ENCODE measurements at regions not wholly inside any gene's neighbourhood (a gene's known extent, or its start where the extent isn't known, plus 50 kb on each side); places are given as distances from the start of the nearest gene placed in this dataset.

DNA sequence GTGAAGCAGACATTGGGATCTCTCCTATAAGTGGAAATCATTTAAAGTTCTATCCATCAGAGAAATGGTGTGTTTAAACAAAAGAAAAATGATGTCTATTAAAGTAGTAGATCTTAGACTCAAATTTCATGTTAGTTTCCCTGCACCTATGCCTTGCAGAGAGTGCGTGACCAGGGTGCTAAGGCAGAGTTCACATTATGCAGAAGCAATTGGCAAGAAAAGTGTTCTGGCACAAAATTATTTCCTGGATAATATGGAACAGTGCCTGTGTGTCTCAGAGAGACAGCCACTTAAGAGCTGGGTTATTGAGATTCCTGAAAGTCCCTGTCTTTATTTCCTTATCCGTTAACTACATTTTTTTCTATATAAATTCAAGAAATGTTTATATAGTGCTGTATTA is 457.0 kb downstream of the CDH8 start:
- no peak overlapping the region for H3K4me3 ChIP-seq
- H3K27ac ChIP-seq: no peak overlapping the region
- DNase-seq (ENCODE audit: low spot score): no peak
- H3K36me3 ChIP-seq: no peaks in the 10 kb centered on the region
- no peaks in the 10 kb centered on the region for H3K9me3 ChIP-seq
- no peaks in the 10 kb centered on the region for H3K4me1 ChIP-seq
- TF ChIP-seq, protein P1, sequence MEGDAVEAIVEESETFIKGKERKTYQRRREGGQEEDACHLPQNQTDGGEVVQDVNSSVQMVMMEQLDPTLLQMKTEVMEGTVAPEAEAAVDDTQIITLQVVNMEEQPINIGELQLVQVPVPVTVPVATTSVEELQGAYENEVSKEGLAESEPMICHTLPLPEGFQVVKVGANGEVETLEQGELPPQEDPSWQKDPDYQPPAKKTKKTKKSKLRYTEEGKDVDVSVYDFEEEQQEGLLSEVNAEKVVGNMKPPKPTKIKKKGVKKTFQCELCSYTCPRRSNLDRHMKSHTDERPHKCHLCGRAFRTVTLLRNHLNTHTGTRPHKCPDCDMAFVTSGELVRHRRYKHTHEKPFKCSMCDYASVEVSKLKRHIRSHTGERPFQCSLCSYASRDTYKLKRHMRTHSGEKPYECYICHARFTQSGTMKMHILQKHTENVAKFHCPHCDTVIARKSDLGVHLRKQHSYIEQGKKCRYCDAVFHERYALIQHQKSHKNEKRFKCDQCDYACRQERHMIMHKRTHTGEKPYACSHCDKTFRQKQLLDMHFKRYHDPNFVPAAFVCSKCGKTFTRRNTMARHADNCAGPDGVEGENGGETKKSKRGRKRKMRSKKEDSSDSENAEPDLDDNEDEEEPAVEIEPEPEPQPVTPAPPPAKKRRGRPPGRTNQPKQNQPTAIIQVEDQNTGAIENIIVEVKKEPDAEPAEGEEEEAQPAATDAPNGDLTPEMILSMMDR (IDR thresholded peaks at IDR 0.05): no peak
- no peaks in the 10 kb centered on the region for H3K27me3 ChIP-seq

DNA sequence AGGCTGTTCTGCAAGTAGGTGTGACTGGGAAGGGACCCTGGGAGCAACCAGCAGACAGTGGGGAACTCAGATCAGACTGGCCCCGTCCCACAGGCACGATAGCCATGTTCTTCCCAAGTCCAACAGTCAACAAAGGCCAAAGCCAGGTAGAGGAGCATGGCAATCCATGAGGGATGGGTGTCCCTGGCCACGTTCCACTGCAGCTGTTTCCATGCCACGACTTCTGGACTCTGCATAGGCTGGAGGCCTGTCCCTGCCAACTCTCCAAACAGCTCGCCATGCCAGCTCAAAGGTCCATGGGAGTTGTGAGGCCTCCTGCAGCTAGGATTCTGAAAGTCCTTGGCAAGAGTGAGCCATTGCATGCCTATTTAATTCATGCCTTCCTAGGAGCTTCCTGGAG is 459.8 kb downstream of the CDH8 start:
- Histone ChIP-seq H3K27ac (no peak overlapping the region), H3K4me3 (no peak overlapping the region), H3K36me3 (no peaks in the 10 kb centered on the region), H3K27me3 (no peaks in the 10 kb centered on the region), H3K9me3 (no peaks in the 10 kb centered on the region), H3K4me1 (no peaks in the 10 kb centered on the region)
- DNase-seq (ENCODE audit: low spot score): no peak
- TF ChIP-seq, protein P1 (IDR thresholded peaks at IDR 0.05): no peak

DNA sequence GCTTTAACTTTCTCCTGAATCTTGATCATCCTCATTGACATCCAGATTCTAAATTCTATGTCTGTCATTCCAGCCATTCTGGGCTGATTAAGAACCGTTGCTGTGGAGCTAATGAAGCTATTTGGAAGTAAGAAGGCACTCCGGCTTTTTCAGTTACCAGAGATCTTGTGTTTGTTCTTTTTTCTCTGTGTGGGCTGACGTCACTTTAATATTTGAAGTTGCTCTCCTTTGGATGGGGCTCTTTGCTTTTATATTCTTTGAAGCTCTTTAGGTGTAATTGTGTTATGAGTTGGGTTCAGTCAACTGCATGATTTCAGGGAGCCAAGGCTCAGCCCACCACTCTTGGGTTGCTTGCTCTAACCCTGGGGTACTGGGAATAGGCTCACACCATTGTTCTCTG is 460.6 kb downstream of the CDH8 start:
- TF ChIP-seq, protein P1 (IDR thresholded peaks at IDR 0.05): no peak
- no peak for DNase-seq (ENCODE audit: low spot score)

DNA sequence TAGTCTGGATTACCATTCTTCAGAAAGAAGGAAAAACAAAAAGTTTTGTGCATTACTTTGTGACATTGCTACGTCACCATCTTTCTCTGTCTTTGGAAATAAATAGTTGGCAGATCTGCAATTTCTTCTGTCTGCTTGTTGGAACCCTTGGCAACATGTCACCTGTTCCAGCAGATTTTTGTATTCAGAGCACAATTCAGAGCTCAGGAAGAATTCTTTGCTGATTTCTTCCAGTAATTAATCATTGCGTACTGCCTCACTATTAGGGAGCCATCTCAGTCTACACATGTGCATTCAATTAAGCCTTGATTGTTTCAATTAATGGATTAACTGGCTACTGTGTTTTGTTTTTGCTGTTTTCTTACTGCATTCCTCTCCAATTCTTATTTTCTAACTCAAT is 467.2 kb downstream of the CDH8 start:
- H3K27me3 ChIP-seq: no peaks in the 10 kb centered on the region
- no peaks in the 10 kb centered on the region for H3K9me3 ChIP-seq
- TF ChIP-seq, protein P1 (IDR thresholded peaks at IDR 0.05): no peak
- H3K4me1 ChIP-seq: no peaks in the 10 kb centered on the region
- no peak for DNase-seq (ENCODE audit: low spot score)
- no peaks in the 10 kb centered on the region for H3K36me3 ChIP-seq
- H3K4me3 ChIP-seq: no peak overlapping the region
- H3K27ac ChIP-seq: no peak overlapping the region

More for the DNA sequence above, 460.6 kb downstream of the CDH8 start:
- H3K36me3 ChIP-seq: no peaks in the 10 kb centered on the region
- H3K4me3 ChIP-seq: no peak overlapping the region
- no peaks in the 10 kb centered on the region for H3K27me3 ChIP-seq
- H3K9me3 ChIP-seq: no peaks in the 10 kb centered on the region
- no peak overlapping the region for H3K27ac ChIP-seq
- no peaks in the 10 kb centered on the region for H3K4me1 ChIP-seq

DNA sequence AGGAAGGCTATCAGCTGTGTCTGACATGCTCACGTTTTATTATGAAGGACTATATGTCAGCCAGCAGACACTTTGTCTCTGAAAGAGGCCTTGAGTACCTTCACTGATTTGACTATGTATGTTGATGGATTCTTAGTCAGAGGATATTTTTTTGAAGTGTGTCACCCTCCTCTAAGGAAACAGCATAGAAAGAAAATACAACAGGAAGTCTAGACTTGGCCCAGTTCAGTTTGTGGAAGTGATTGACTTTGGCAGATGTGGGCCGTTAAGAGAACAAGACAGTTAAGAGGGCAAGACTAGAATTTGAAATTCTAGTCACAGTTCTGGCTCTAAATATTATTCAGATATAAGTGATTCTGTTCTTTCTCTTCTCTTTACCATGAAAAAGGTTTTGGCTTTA is 471.5 kb downstream of the CDH8 start:
- Histone ChIP-seq H3K9me3 (no peaks in the 10 kb centered on the region), H3K4me1 (no peaks in the 10 kb centered on the region), H3K36me3 (no peaks in the 10 kb centered on the region), H3K4me3 (no peak overlapping the region), H3K27ac (no peak overlapping the region), H3K27me3 (no peaks in the 10 kb centered on the region)
- DNase-seq (ENCODE audit: low spot score): no peak
- TF ChIP-seq, protein P1 (IDR thresholded peaks at IDR 0.05): no peak

DNA sequence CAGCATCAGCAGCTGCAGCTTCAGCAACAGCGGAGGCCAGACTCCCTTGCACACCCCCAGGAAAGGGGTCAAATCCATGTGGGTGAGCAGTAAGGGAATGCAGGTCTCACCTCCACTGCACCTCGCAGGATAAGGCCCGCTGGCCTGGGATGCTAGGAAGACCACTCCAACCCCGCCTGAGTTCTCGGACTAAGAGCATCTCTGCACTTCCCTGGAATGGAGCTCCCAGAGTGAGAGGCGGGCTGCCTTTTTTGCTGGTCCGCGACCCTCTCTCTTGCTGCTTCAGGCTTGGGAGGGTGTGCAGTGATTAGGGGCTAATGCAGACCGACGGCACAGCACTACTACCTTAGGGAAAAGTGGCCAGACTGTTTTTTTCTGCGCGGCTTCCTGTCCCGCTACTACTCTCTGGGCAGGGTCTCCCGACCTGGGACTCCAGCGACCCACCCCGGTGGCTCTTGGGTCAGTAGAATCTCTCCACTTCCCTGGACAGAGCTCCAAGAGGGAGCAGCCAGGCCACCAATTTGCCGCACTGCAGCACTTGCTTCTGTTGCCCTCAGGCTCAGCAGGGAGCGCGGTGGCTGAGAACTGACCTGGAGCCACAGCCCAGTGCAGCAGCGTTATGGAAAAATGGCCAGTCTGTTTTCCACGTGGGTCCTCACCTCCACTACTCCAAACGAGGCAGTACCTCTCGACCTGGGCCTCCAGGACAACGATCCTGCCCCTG is 480.4 kb downstream of the CDH8 start:
- TF ChIP-seq, protein P1 (IDR thresholded peaks at IDR 0.05): no peak
- DNase-seq (ENCODE audit: low spot score): no peak
- no peaks in the 10 kb centered on the region for H3K27me3 ChIP-seq
- no peaks in the 10 kb centered on the region for H3K4me1 ChIP-seq
- no peaks in the 10 kb centered on the region for H3K36me3 ChIP-seq
- H3K27ac ChIP-seq: no peak overlapping the region
- no peak overlapping the region for H3K4me3 ChIP-seq
- no peaks in the 10 kb centered on the region for H3K9me3 ChIP-seq
